CD4-positive, CD25-positive, alpha-beta regulatory T cell (primary cell): ENCODE measurements at regions not wholly inside any gene's neighbourhood (a gene's known extent, or its start where the extent isn't known, plus 50 kb on each side); places are given as distances from the start of the nearest gene placed in this dataset.

Experiments
- ATAC-seq, 2 donors: fragments of 150-1000 bp; cut with Tn5 transposase; one replicate each; pipeline ENCODE4 v1.10.0; 2021; ENCODE audit warnings: low read depth in 2 of 2, moderate number of reproducible peaks in 2 of 2, moderate library complexity in 1 of 2
- DNase-seq, 3 donors: peaks; one replicate each; pipeline versions ENCODE4 v3.0.0 to v3.0.0-alpha.2; 2012 to 2022; ENCODE audit warnings: mixed read lengths in 1 of 3
- H3K27ac ChIP-seq: one replicate; pipeline ENCODE4 v1.7.0; 2013; ENCODE audit warnings: mild to moderate bottlenecking, low read length; ENCODE audit not compliant: insufficient read depth, poor library complexity, severe bottlenecking
- H3K27me3 ChIP-seq: one replicate; pipeline ENCODE4 v1.7.0; 2013; ENCODE audit warnings: low read length; ENCODE audit not compliant: control insufficient read depth, insufficient read depth
- H3K36me3 ChIP-seq: one replicate; pipeline ENCODE4 v1.7.0; 2013; ENCODE audit warnings: mild to moderate bottlenecking, low read length, moderate library complexity; ENCODE audit not compliant: control insufficient read depth, insufficient read depth
- H3K4me1 ChIP-seq: 2 replicates; pipeline ENCODE4 v1.7.0; 2013; ENCODE audit warnings: mild to moderate bottlenecking, low read length; ENCODE audit not compliant: insufficient read depth, control insufficient read depth, poor library complexity, severe bottlenecking
- H3K4me3 ChIP-seq: one replicate; pipeline ENCODE4 v1.7.0; 2013; ENCODE audit warnings: low read depth, mild to moderate bottlenecking, low read length, moderate library complexity
- H3K9me3 ChIP-seq, 2 experiments: 1 replicate in 1 of 2; 2 replicates in 1 of 2; pipeline ENCODE4 v1.7.0; 2013; ENCODE audit warnings: low read length in 2 of 2, mild to moderate bottlenecking in 1 of 2, moderate library complexity in 1 of 2; ENCODE audit not compliant: control insufficient read depth in 2 of 2
- H3K27ac Mint-ChIP-seq, 3 donors: one replicate each; pipeline ENCODE4 v1.8.0; 2020 to 2022; ENCODE audit warnings: mild to moderate bottlenecking in 3 of 3, mixed read lengths in 3 of 3, moderate library complexity in 2 of 3
- H3K27me3 Mint-ChIP-seq: one replicate; pipeline ENCODE4 v1.8.0; 2022; ENCODE audit warnings: mild to moderate bottlenecking, mixed read lengths
- H3K36me3 Mint-ChIP-seq: one replicate; pipeline ENCODE4 v1.8.0; 2020; ENCODE audit warnings: mixed read lengths
- H3K4me1 Mint-ChIP-seq, 4 donors: one replicate each; pipeline ENCODE4 v1.8.0; 2020 to 2022; ENCODE audit warnings: mixed read lengths in 4 of 4, mild to moderate bottlenecking in 1 of 4
- H3K4me3 Mint-ChIP-seq, 4 donors: one replicate each; pipeline ENCODE4 v1.8.0; 2020 to 2022; ENCODE audit warnings: mild to moderate bottlenecking in 4 of 4, mixed read lengths in 4 of 4, moderate library complexity in 3 of 4
- H3K9me3 Mint-ChIP-seq, 7 donors: one replicate each; pipeline ENCODE4 v1.8.0; 2020 to 2022; ENCODE audit warnings: mixed read lengths in 7 of 7, mild to moderate bottlenecking in 3 of 7, moderate library complexity in 2 of 7

- Mint-ChIP-seq H3K9me3 (peaks cover 0 to 9% (median 0%) of the 10 kb centered on the region in 7 donors), H3K36me3 (no peaks in the 10 kb centered on the region)
Observed at GRCh38 chr4:96164814-96165351, 325.0 kb downstream of the PDHA2 start.

GRCh38 chr4:96166806-96167205, 326.9 kb downstream of the PDHA2 start:
- no peaks in the 10 kb centered on the region for H3K36me3 Mint-ChIP-seq
- Histone ChIP-seq H3K4me3 (no peak overlapping the region), H3K4me1 (no peaks in the 10 kb centered on the region), H3K27ac (no peak overlapping the region), H3K9me3 (no peaks in the 10 kb centered on the region), H3K36me3 (no peaks in the 10 kb centered on the region), H3K27me3 (no peaks in the 10 kb centered on the region)
- H3K27ac Mint-ChIP-seq, result no peak overlapping the region
- no peak for DNase-seq
- no peak for ATAC-seq
- no peaks in the 10 kb centered on the region for H3K4me1 Mint-ChIP-seq
- H3K4me3 Mint-ChIP-seq, result no peak overlapping the region
- H3K27me3 Mint-ChIP-seq, result no peaks in the 10 kb centered on the region
- peaks cover 0 to 4% (median 0%) of the 10 kb centered on the region in 7 donors for H3K9me3 Mint-ChIP-seq

More at GRCh38 chr4:96164814-96165351, 325.0 kb downstream of the PDHA2 start:
- no peaks in the 10 kb centered on the region for H3K9me3 ChIP-seq
- Mint-ChIP-seq H3K4me1 (no peaks in the 10 kb centered on the region), H3K4me3 (no peak overlapping the region), H3K27ac (no peak overlapping the region), H3K27me3 (no peaks in the 10 kb centered on the region)
- H3K27me3 ChIP-seq, result no peaks in the 10 kb centered on the region
- no peak overlapping the region for H3K27ac ChIP-seq
- H3K4me1 ChIP-seq, result no peaks in the 10 kb centered on the region
- H3K36me3 ChIP-seq, result no peaks in the 10 kb centered on the region
- ATAC-seq (no peak), DNase-seq (no peak)
- no peak overlapping the region for H3K4me3 ChIP-seq

- Mint-ChIP-seq H3K27me3 (no peaks in the 10 kb centered on the region), H3K4me1 (no peaks in the 10 kb centered on the region), H3K9me3 (peaks cover 0 to 5% (median 1%) of the 10 kb centered on the region in 7 donors), H3K4me3 (no peak overlapping the region), H3K27ac (no peak overlapping the region), H3K36me3 (no peaks in the 10 kb centered on the region)
- Histone ChIP-seq H3K27me3 (no peaks in the 10 kb centered on the region), H3K4me3 (no peak overlapping the region), H3K4me1 (no peaks in the 10 kb centered on the region), H3K36me3 (no peaks in the 10 kb centered on the region), H3K9me3 (no peaks in the 10 kb centered on the region), H3K27ac (no peak overlapping the region)
- no peak for DNase-seq
- no peak for ATAC-seq
Observed at GRCh38 chr4:96170198-96170597, 330.3 kb downstream of the PDHA2 start.

- no peaks in the 10 kb centered on the region for H3K4me1 Mint-ChIP-seq
- Histone ChIP-seq H3K4me1 (no peaks in the 10 kb centered on the region), H3K4me3 (no peak overlapping the region), H3K27me3 (no peaks in the 10 kb centered on the region), H3K36me3 (no peaks in the 10 kb centered on the region), H3K27ac (no peak overlapping the region), H3K9me3 (no peaks in the 10 kb centered on the region)
- ATAC-seq, result no peak
- no peak overlapping the region for H3K4me3 Mint-ChIP-seq
- DNase-seq, result no peak
- H3K27ac Mint-ChIP-seq, result no peak overlapping the region
- peaks cover 0 to 6% (median 1%) of the 10 kb centered on the region in 7 donors for H3K9me3 Mint-ChIP-seq
- no peaks in the 10 kb centered on the region for H3K27me3 Mint-ChIP-seq
- no peaks in the 10 kb centered on the region for H3K36me3 Mint-ChIP-seq
Observed at GRCh38 chr4:96173756-96174155, 333.9 kb downstream of the PDHA2 start.

GRCh38 chr4:96175871-96176270, 336.0 kb downstream of the PDHA2 start:
- H3K9me3 Mint-ChIP-seq, result peaks cover 0 to 9% (median 1%) of the 10 kb centered on the region in 7 donors
- no peak overlapping the region for H3K4me3 Mint-ChIP-seq
- Histone ChIP-seq H3K27ac (no peak overlapping the region), H3K27me3 (no peaks in the 10 kb centered on the region), H3K4me3 (no peak overlapping the region), H3K9me3 (no peaks in the 10 kb centered on the region), H3K36me3 (no peaks in the 10 kb centered on the region), H3K4me1 (no peaks in the 10 kb centered on the region)
- H3K36me3 Mint-ChIP-seq, result no peaks in the 10 kb centered on the region
- no peaks in the 10 kb centered on the region for H3K4me1 Mint-ChIP-seq
- H3K27me3 Mint-ChIP-seq, result no peaks in the 10 kb centered on the region
- ATAC-seq, result no peak
- H3K27ac Mint-ChIP-seq, result no peak overlapping the region
- no peak for DNase-seq

- H3K27ac ChIP-seq, result no peak overlapping the region
- no peaks in the 10 kb centered on the region for H3K4me1 ChIP-seq
- H3K36me3 ChIP-seq, result no peaks in the 10 kb centered on the region
- no peak overlapping the region for H3K4me3 Mint-ChIP-seq
- H3K9me3 ChIP-seq, result no peaks in the 10 kb centered on the region
- H3K27me3 Mint-ChIP-seq, result no peaks in the 10 kb centered on the region
- no peak overlapping the region for H3K4me3 ChIP-seq
- H3K4me1 Mint-ChIP-seq, result no peaks in the 10 kb centered on the region
- no peak for DNase-seq
- no peak overlapping the region for H3K27ac Mint-ChIP-seq
- peaks cover 0 to 6% (median 3%) of the 10 kb centered on the region in 7 donors for H3K9me3 Mint-ChIP-seq
- no peak for ATAC-seq
- no peaks in the 10 kb centered on the region for H3K27me3 ChIP-seq
- no peaks in the 10 kb centered on the region for H3K36me3 Mint-ChIP-seq
Observed at GRCh38 chr4:96183611-96184010, 343.7 kb downstream of the PDHA2 start.

- DNase-seq (no peak), ATAC-seq (no peak)
- Mint-ChIP-seq H3K36me3 (no peaks in the 10 kb centered on the region), H3K9me3 (peaks cover 0 to 9% (median 4%) of the 10 kb centered on the region in 7 donors), H3K4me1 (no peaks in the 10 kb centered on the region), H3K27ac (no peak overlapping the region), H3K4me3 (no peak overlapping the region), H3K27me3 (no peaks in the 10 kb centered on the region)
- Histone ChIP-seq H3K27me3 (no peaks in the 10 kb centered on the region), H3K9me3 (no peaks in the 10 kb centered on the region), H3K4me1 (no peaks in the 10 kb centered on the region), H3K36me3 (no peaks in the 10 kb centered on the region), H3K4me3 (no peak overlapping the region), H3K27ac (no peak overlapping the region)
Observed at GRCh38 chr4:96186593-96186992, 346.7 kb downstream of the PDHA2 start.

- DNase-seq, result no peak
- no peak overlapping the region for H3K27ac ChIP-seq
- H3K9me3 ChIP-seq, result peaks cover 0 to 1% of the 10 kb centered on the region in 2 experiments
- H3K27me3 Mint-ChIP-seq, result no peaks in the 10 kb centered on the region
- no peaks in the 10 kb centered on the region for H3K36me3 Mint-ChIP-seq
- H3K4me1 ChIP-seq, result no peaks in the 10 kb centered on the region
- no peak overlapping the region for H3K27ac Mint-ChIP-seq
- H3K4me1 Mint-ChIP-seq, result no peaks in the 10 kb centered on the region
- H3K9me3 Mint-ChIP-seq, result peaks cover 0 to 9% (median 4%) of the 10 kb centered on the region in 7 donors
- H3K27me3 ChIP-seq, result no peaks in the 10 kb centered on the region
- H3K36me3 ChIP-seq, result no peaks in the 10 kb centered on the region
- no peak overlapping the region for H3K4me3 ChIP-seq
- H3K4me3 Mint-ChIP-seq, result no peak overlapping the region
- ATAC-seq, result no peak
Observed at GRCh38 chr4:96189761-96190160, 349.9 kb downstream of the PDHA2 start.
